Endothelial cell of umbilical vein (primary cell): ENCODE measurements at regions not wholly inside any gene's neighbourhood (a gene's known extent, or its start where the extent isn't known, plus 50 kb on each side); places are given as distances from the start of the nearest gene placed in this dataset.

Source experiments
- BruUV-seq: library from RNA; stranded (reverse); fragments of 400-500 nt; replicated peaks from 2 replicates; lab custom pipeline; 2021; lab: Mats Ljungman, UMichigan
- CTCF ChIA-PET: fragments of 300-600, 350-600 bp; sonication (Branson Sonifier 250); formaldehyde crosslinking; loops from one replicate; lab custom pipeline; 2021; ENCODE audit warnings: antibody characterized with exemption, inconsistent platforms; lab: Charles Lee
- POLR2A ChIA-PET: fragments of 300-600, 350-600 bp; sonication (Branson Sonifier 250); formaldehyde crosslinking; loops from one replicate; lab custom pipeline; 2021; ENCODE audit warnings: antibody characterized with exemption, inconsistent platforms; lab: Charles Lee
- DNase-seq: peaks from one replicate; pipeline ENCODE4 v3.0.0-alpha.2; 2011; ENCODE audit warnings: low read depth, low spot score
- FAIRE-seq: peaks from 2 replicates; lab custom pipeline; 2011; peaks lifted over from hg19 to GRCh38; lab: Jason Lieb, UNC
- H2AFZ ChIP-seq: 2 replicates; pipeline ENCODE4 v1.6.0; 2012; ENCODE audit warnings: low read depth, low read length, control low read depth, inconsistent platforms
- H3K27ac ChIP-seq: 2 replicates; pipeline ENCODE4 v1.5.1; 2011; ENCODE audit warnings: low read depth, mild to moderate bottlenecking, control low read depth, low read length, moderate library complexity; ENCODE audit not compliant: insufficient read depth
- H3K27me3 ChIP-seq, 2 experiments: 2 replicates each; pipeline versions ENCODE4 v1.6.0 to v1.6.1; 2011; ENCODE audit warnings: low read length in 2 of 2, mixed read lengths in 1 of 2; ENCODE audit not compliant: control insufficient read depth in 2 of 2, insufficient read depth in 2 of 2
- H3K36me3 ChIP-seq, 2 experiments: 2 replicates in 1 of 2; 3 replicates in 1 of 2; pipeline ENCODE4 v1.5.1; 2011; ENCODE audit warnings: low read length in 2 of 2, mild to moderate bottlenecking in 1 of 2, moderate library complexity in 1 of 2; ENCODE audit not compliant: control insufficient read depth in 2 of 2, insufficient read depth in 2 of 2; ENCODE audit errors: extremely low read depth in 1 of 2
- H3K4me1 ChIP-seq: 3 replicates; pipeline ENCODE4 v1.5.1; 2011; ENCODE audit warnings: mild to moderate bottlenecking, low read length; ENCODE audit not compliant: control insufficient read depth, insufficient read depth; ENCODE audit errors: extremely low read depth
- H3K4me2 ChIP-seq: 2 replicates; pipeline ENCODE4 v1.6.1; 2011; ENCODE audit warnings: low read length, control low read depth, mixed read lengths; ENCODE audit not compliant: insufficient read depth
- H3K4me3 ChIP-seq, 3 experiments: fragments of 200-600 bp in 1 of 3; sonication (generic), shearing (Covaris generic) in 1 of 3; replicated peaks in 1 of 3; 2 replicates each; pipeline ENCODE4 v1.5.1; 2011 to 2016; ENCODE audit warnings: control low read depth in 3 of 3, low read length in 3 of 3, mild to moderate bottlenecking in 2 of 3, inconsistent platforms in 1 of 3, low read depth in 1 of 3, moderate library complexity in 1 of 3; ENCODE audit not compliant: insufficient read depth in 1 of 3
- H3K79me2 ChIP-seq: 2 replicates; pipeline ENCODE4 v1.6.0; 2012; ENCODE audit warnings: low read length, inconsistent platforms; ENCODE audit not compliant: control insufficient read depth, insufficient read depth
- H3K9ac ChIP-seq: replicated peaks from 2 replicates; pipeline ENCODE3; 2011; ENCODE audit warnings: low read length, control low read depth; ENCODE audit not compliant: insufficient read depth; ENCODE audit errors: extremely low read depth
- H3K9me1 ChIP-seq: replicated peaks from 3 replicates; pipeline ENCODE4 v1.6.0; 2011; ENCODE audit warnings: mild to moderate bottlenecking, low read length; ENCODE audit not compliant: control insufficient read depth, insufficient read depth; ENCODE audit errors: extremely low read depth
- H3K9me3 ChIP-seq: replicated peaks from 2 replicates; pipeline ENCODE4 v1.5.1; 2012; ENCODE audit warnings: low read length, inconsistent platforms; ENCODE audit not compliant: control insufficient read depth, insufficient read depth
- H4K20me1 ChIP-seq: replicated peaks from 2 replicates; pipeline ENCODE3; 2011; ENCODE audit warnings: mild to moderate bottlenecking, low read length; ENCODE audit not compliant: control insufficient read depth, insufficient read depth; ENCODE audit errors: extremely low read depth
- GATA2 ChIP-seq: IDR thresholded peaks from 2 replicates; pipeline ENCODE4 v1.7.0; 2011; ENCODE audit warnings: low read depth, mild to moderate bottlenecking, moderate library complexity, mixed read lengths, low read length; ENCODE audit not compliant: insufficient read length, insufficient read depth
- POLR2A ChIP-seq: IDR thresholded peaks from 2 replicates; pipeline ENCODE4 v1.6.1; 2012; ENCODE audit warnings: low read depth, mild to moderate bottlenecking, control low read depth, low read length
- POLR2AphosphoS5 ChIP-seq: IDR thresholded peaks from 2 replicates; pipeline ENCODE4 v1.6.1; 2012; ENCODE audit warnings: low read depth, mild to moderate bottlenecking, control low read depth, low read length, moderate library complexity; ENCODE audit not compliant: insufficient read depth
- dilution Hi-C: fragments of 300-500 bp; cut with MboI; formaldehyde crosslinking; loops from one replicate; pipeline ENCODE4 v1.15.0; 2019; ENCODE audit warnings: low sequenced_read_pairs; ENCODE audit not compliant: extremely low pct_ligation_motif_present
- intact Hi-C: fragments of 100-400 bp; cut with micrococcal nuclease; formaldehyde crosslinking; loops from one replicate; pipeline ENCODE4 v1.10.0; 2022
- TF ChIP-seq, protein P1 (sequence below): IDR thresholded peaks from 2 replicates; pipeline ENCODE4 v1.6.1; 2011; ENCODE audit not compliant: insufficient read depth, insufficient read length
- TF ChIP-seq, protein P2 (sequence below), 2 donors: IDR thresholded peaks; 1 replicate in 1 of 2; 2 replicates in 1 of 2; pipeline ENCODE4 v1.5.1; 2011; ENCODE audit warnings: low read length in 2 of 2, mild to moderate bottlenecking in 2 of 2, moderate library complexity in 2 of 2, control low read depth in 1 of 2, inconsistent platforms in 1 of 2, low read depth in 1 of 2; ENCODE audit not compliant: insufficient read depth in 1 of 2; ENCODE audit errors: extremely low read depth in 1 of 2

DNA sequence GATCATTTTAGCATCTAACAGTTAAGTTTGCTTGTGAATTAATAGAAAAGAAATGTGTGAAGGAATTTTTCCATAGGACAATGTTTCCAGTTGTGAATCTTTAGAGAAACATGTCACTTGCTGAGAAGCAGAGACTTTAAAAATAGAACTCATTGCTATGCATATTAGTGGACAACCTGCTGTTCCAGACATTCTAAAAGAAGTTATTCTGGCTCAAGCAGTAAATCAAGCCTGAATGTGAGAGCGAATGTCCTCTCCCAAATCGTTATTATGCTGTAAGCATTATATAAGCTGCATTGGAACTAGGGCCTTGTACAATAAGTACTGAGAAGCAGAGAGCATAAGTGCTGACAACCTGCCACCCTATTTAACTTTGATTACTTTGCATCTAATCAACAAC is 990.9 kb downstream of the PLOD2 start:
- DNase-seq (no peak), FAIRE-seq (no peak)
- H3K9me3 ChIP-seq = no peaks in the 10 kb centered on the region
- H3K36me3 ChIP-seq = no peaks in the 10 kb centered on the region
- no peaks in the 10 kb centered on the region for H3K9me1 ChIP-seq
- BruUV-seq = no TSS peak
- dilution Hi-C loops = no loop called here
- no peaks in the 10 kb centered on the region for H3K4me1 ChIP-seq
- no peak overlapping the region for H3K4me2 ChIP-seq
- no peak overlapping the region for H3K9ac ChIP-seq
- POLR2A ChIA-PET = no interaction called here
- no peaks in the 10 kb centered on the region for H3K79me2 ChIP-seq
- intact Hi-C loops = no loop called here
- CTCF ChIA-PET = no interaction called here
- H3K27ac ChIP-seq = no peak overlapping the region
- no peak for TF ChIP-seq GATA2
- no peak for TF ChIP-seq POLR2AphosphoS5
- TF ChIP-seq, protein P1, sequence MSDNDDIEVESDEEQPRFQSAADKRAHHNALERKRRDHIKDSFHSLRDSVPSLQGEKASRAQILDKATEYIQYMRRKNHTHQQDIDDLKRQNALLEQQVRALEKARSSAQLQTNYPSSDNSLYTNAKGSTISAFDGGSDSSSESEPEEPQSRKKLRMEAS = no peak
- no peaks in the 10 kb centered on the region for H3K27me3 ChIP-seq
- H4K20me1 ChIP-seq = no peaks in the 10 kb centered on the region
- no peak overlapping the region for H3K4me3 ChIP-seq
- H2AFZ ChIP-seq = no peak overlapping the region

DNA sequence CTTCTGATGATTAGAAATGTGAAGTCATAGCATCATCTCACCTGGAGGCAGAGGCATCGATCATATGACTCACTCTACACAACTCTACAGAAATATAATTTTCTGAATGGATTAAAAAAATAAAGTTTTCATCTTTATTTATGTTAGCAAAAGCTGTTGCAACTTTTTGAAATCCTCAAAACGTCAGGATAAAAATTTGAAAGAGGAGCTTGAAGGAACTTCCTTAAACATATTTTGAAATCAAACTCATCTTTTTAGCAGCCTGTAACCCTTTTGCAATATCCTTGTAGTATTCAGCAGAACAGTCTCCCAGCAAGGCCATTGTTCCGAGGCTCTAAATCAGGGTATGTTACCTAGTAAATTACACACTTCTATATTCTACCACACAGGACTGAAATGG is 985.4 kb downstream of the PLOD2 start:
- H3K4me1 ChIP-seq = no peaks in the 10 kb centered on the region
- no TSS peak for BruUV-seq
- no peak for DNase-seq

More for the DNA sequence above, 985.4 kb downstream of the PLOD2 start:
- Histone ChIP-seq H2AFZ (peak overlapping the region; percentile 35), H4K20me1 (no peaks in the 10 kb centered on the region), H3K9ac (no peak overlapping the region), H3K36me3 (no peaks in the 10 kb centered on the region), H3K27me3 (no peaks in the 10 kb centered on the region), H3K9me3 (no peaks in the 10 kb centered on the region), H3K27ac (no peak overlapping the region), H3K4me2 (no peak overlapping the region), H3K79me2 (no peaks in the 10 kb centered on the region), H3K9me1 (no peaks in the 10 kb centered on the region), H3K4me3 (no peak overlapping the region)
- TF ChIP-seq, protein P2, sequence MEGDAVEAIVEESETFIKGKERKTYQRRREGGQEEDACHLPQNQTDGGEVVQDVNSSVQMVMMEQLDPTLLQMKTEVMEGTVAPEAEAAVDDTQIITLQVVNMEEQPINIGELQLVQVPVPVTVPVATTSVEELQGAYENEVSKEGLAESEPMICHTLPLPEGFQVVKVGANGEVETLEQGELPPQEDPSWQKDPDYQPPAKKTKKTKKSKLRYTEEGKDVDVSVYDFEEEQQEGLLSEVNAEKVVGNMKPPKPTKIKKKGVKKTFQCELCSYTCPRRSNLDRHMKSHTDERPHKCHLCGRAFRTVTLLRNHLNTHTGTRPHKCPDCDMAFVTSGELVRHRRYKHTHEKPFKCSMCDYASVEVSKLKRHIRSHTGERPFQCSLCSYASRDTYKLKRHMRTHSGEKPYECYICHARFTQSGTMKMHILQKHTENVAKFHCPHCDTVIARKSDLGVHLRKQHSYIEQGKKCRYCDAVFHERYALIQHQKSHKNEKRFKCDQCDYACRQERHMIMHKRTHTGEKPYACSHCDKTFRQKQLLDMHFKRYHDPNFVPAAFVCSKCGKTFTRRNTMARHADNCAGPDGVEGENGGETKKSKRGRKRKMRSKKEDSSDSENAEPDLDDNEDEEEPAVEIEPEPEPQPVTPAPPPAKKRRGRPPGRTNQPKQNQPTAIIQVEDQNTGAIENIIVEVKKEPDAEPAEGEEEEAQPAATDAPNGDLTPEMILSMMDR (IDR thresholded peaks at IDR 0.05; ENCODE audit: extremely low read depth in 1 of 2, insufficient read depth in 1 of 2, low read depth in 1 of 2, low read length in 2 of 2) = no peak
- no peak for TF ChIP-seq POLR2A
- TF ChIP-seq, protein P1 = no peak
- ChIA-PET POLR2A (no interaction called here), CTCF (no interaction called here)
- dilution Hi-C loops (no loop called here), intact Hi-C loops (no loop called here)
- no peak for FAIRE-seq
